Fibroblast of villous mesenchyme (primary cell): ENCODE measurements at regions not wholly inside any gene's neighbourhood (a gene's known extent, or its start where the extent isn't known, plus 50 kb on each side); places are given as distances from the start of the nearest gene placed in this dataset.
"Not testable (repeated sequence)": the region's sequence is repeated elsewhere in the genome, so short reads cannot be mapped to it uniquely, and the experiment has no call there.

Source experiments
- DNase-seq: peaks from one replicate; pipeline ENCODE4 v3.0.0-alpha.2; 2010; ENCODE audit warnings: low read depth
- H3K4me3 ChIP-seq: 2 replicates; pipeline ENCODE4 v1.5.1; 2011; ENCODE audit warnings: low read depth, mild to moderate bottlenecking, low read length
- CTCF ChIP-seq: IDR thresholded peaks from 2 replicates; pipeline ENCODE4 v1.5.1; 2012; ENCODE audit warnings: low read depth, mild to moderate bottlenecking, low read length; ENCODE audit not compliant: insufficient read depth

GRCh38 chr3:132987396-132987795 lies 50.8 kb upstream of the TMEM108 start:
- no peak for DNase-seq
- no peak overlapping the region for H3K4me3 ChIP-seq

GRCh38 chr3:132984181-132984580 lies 54.0 kb upstream of the TMEM108 start:
- no peak for DNase-seq

More at GRCh38 chr3:132987396-132987795, 50.8 kb upstream of the TMEM108 start:
- no peak for TF ChIP-seq CTCF

DNA sequence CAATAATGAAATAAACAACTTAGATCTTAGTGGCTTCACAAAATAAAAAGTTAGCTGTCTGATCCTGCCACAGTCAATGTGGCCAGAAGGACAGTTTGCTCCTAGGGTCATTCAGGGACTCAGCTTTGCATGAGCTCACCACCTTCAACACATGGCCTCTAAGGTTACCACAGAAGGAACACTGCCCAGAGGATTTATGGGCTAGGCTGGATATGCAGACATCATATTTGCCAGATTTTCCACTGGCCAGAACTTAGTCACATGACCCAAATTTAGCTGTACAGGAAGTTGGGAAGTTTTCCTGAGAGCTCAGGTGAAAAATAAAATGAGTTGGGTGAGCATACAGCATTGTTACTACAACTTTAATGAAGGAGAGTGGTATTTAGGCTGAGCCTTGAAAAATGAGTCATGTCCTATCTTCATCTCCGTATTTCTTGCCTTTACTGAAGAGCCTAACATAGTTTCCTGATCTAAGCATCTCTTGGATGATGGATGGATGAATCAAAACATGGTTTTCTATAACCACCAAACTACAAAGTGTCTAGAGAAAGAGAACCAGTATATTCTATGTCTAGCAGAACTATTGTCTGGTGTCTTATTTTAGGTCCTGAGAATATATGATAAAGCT lies 54.9 kb upstream of the TMEM108 start:
- no peak for TF ChIP-seq CTCF
- no peak overlapping the region for H3K4me3 ChIP-seq
- DNase-seq, result no peak

More at GRCh38 chr3:132984181-132984580, 54.0 kb upstream of the TMEM108 start:
- no peak overlapping the region for H3K4me3 ChIP-seq
- TF ChIP-seq CTCF, result no peak

DNA sequence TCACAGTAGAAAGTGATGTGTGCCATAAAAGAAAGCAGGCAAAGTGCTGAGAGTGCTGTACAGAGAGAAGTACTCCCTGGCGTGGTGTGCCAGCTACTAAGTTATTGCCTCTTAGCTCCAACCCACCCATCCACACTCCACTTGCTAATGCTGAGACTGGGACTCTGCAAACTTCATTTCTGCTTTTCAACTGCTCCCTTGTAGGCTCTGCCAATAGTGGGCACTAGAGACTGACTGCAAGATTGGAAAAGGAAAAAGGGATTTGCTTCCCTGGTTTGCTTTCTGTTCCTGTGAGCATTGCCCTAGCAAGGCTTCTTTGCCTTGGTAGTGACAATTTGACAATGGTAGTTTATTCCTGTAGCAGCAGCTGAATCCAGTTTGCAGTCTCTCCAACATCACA lies 56.5 kb upstream of the TMEM108 start:
- H3K4me3 ChIP-seq, result no peak overlapping the region
- no peak for TF ChIP-seq CTCF
- DNase-seq, result no peak

DNA sequence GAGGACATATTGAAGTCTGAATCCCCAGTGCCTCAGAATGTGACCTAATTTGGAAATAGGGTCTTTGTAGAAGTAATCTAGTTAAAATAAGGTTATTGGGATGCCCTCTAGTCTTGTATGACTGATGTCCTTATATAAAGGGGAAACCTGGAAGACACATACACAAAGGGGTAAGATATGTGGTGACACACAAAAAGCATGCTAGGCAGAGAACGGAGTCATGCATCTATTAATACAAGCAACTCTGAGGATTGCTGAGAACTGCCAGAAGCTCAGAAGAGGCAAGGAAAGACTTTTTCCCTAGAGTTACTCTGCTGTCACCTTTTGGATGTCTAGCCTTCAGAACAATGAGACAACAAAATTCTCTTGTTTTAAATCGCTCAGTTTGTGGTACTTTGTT lies 58.1 kb upstream of the TMEM108 start:
- H3K4me3 ChIP-seq, result no peak overlapping the region
- DNase-seq, result no peak
- no peak for TF ChIP-seq CTCF

- no peak overlapping the region for H3K4me3 ChIP-seq
- no peak for TF ChIP-seq CTCF
- DNase-seq, result no peak
These were observed 58.6 kb upstream of the TMEM108 start for GRCh38 chr3:132979606-132980005.

GRCh38 chr3:132978946-132979345 lies 59.2 kb upstream of the TMEM108 start:
- not testable (repeated sequence) for DNase-seq, H3K4me3 ChIP-seq
